Activated naive CD8-positive, alpha-beta T cell treated with anti-CD3 and anti-CD28 coated beads, Interleukin-2, amount 50 U/mL, for 24 hours (primary cell): ENCODE measurements at regions not wholly inside any gene's neighbourhood (a gene's known extent, or its start where the extent isn't known, plus 50 kb on each side); places are given as distances from the start of the nearest gene placed in this dataset.
"Not testable (repeated sequence)": the region's sequence is repeated elsewhere in the genome, so short reads cannot be mapped to it uniquely, and the experiment has no call there.

Source experiments
- ATAC-seq: fragments of 150-1000 bp; cut with Tn5 transposase; one replicate; pipeline ENCODE4 v1.10.0; 2021
- DNase-seq: peaks from one replicate; pipeline ENCODE4 v3.0.0; 2021
- H3K27ac Mint-ChIP-seq: one replicate; pipeline ENCODE4 v1.8.0; 2021; ENCODE audit warnings: mild to moderate bottlenecking, mixed read lengths
- H3K27me3 Mint-ChIP-seq: one replicate; pipeline ENCODE4 v1.8.0; 2021; ENCODE audit warnings: mixed read lengths
- H3K36me3 Mint-ChIP-seq: one replicate; pipeline ENCODE4 v1.8.0; 2021; ENCODE audit warnings: low read depth, mixed read lengths
- H3K4me1 Mint-ChIP-seq: one replicate; pipeline ENCODE4 v1.8.0; 2021; ENCODE audit warnings: mixed read lengths
- H3K4me3 Mint-ChIP-seq: one replicate; pipeline ENCODE4 v1.8.0; 2021; ENCODE audit warnings: mild to moderate bottlenecking, moderate library complexity, mixed read lengths
- H3K9me3 Mint-ChIP-seq: one replicate; pipeline ENCODE4 v1.8.0; 2021; ENCODE audit warnings: mixed read lengths

DNA sequence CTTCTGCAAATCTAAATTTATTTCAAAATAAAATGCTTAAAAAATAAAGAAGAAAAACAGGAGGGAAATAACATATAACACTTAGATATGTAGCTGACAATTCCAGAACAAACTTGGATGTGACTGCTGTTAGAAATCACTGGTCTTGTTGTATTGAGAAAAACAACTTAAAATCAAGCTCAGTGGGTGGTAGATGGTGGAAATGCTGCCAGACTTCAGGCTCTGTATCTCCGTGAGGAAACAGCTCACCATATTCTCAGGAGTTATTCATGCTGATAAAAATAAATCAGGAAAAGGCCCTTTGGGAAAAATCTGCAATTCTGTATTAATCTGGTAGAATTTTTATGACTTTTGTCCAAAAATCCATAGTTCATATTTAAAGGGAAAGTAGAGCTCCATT lies 477.6 kb downstream of the RAP2B start:
- ATAC-seq (no peak), DNase-seq (no peak)
- no peak overlapping the region for H3K4me3 Mint-ChIP-seq
- peaks cover 2% of the 10 kb centered on the region for H3K36me3 Mint-ChIP-seq
- no peaks in the 10 kb centered on the region for H3K27me3 Mint-ChIP-seq
- H3K4me1 Mint-ChIP-seq: peaks cover 31% of the 10 kb centered on the region
- peaks cover 7% of the 10 kb centered on the region for H3K9me3 Mint-ChIP-seq
- H3K27ac Mint-ChIP-seq: no peak overlapping the region

DNA sequence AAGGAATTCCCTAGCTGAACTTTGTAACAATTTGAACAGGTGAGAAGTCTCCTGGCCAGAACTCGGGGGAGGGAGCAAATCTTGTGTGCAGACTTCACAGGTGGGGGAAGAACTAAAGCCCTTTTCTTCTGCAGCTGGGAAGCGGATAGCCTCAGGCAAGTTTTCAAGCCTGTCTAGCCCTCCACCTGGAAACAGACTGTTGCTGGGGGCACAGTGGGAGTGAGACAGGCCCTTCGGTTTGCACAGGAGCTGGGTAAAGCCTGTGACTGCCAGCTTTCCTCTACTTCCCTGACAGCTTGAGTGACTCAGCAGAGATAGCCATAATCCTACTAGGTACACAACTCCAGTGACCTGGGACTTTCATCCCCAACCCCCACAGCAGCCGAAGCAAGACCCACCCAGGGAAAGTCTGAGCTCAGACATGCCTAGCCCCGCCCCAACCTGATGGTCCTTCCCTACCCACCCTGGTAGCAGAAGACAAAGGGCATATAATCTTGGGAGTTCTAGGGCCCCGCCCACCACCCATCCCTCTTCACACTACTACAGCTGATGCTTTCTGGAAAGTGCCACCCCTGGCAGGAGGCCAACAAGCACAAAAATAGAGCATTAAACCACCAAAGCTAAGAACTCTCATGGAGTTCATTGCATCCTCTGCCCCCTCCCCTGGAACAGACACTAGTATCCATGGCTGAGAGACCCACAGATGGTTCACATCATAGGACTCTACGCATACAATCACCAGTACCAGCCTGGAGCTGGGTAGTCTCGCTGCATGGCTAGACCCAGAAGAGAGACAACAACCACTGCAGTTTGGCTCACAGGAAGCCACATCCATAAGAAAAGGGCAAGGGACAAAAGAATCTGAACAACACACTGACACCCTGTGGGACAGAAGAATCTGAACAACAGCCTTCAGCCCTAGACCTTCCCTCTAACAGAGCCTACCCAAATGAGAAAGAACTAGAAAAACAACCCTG lies 479.0 kb downstream of the RAP2B start:
- DNase-seq (no peak), ATAC-seq (no peak)
- no peaks in the 10 kb centered on the region for H3K27me3 Mint-ChIP-seq
- peaks cover 2% of the 10 kb centered on the region for H3K36me3 Mint-ChIP-seq
- no peak overlapping the region for H3K27ac Mint-ChIP-seq
- peaks cover 31% of the 10 kb centered on the region for H3K4me1 Mint-ChIP-seq
- H3K9me3 Mint-ChIP-seq: peaks cover 7% of the 10 kb centered on the region
- no peak overlapping the region for H3K4me3 Mint-ChIP-seq

DNA sequence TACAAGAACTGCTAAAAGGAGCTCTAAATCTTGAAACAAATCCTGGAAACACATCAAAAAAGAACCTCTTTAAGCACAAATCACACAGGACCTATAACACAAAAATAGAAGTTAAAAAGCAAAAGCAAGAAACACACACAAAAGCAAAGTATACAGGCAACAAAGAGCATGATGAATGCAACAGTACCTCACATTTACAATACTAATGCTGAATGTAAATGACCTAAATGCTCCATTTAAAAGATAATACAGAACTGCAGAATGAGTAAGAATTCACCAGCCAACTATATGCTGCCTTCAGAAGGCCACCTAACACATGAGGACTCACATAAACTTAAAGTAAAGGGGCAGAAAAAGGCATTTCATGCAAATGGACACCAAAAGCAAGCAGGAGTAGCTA lies 478.6 kb upstream of the ARHGEF26 start:
- H3K9me3 Mint-ChIP-seq, H3K36me3 Mint-ChIP-seq, DNase-seq, H3K4me3 Mint-ChIP-seq, ATAC-seq, H3K27ac Mint-ChIP-seq, H3K27me3 Mint-ChIP-seq: not testable (repeated sequence)
- peaks cover 31% of the 10 kb centered on the region for H3K4me1 Mint-ChIP-seq

DNA sequence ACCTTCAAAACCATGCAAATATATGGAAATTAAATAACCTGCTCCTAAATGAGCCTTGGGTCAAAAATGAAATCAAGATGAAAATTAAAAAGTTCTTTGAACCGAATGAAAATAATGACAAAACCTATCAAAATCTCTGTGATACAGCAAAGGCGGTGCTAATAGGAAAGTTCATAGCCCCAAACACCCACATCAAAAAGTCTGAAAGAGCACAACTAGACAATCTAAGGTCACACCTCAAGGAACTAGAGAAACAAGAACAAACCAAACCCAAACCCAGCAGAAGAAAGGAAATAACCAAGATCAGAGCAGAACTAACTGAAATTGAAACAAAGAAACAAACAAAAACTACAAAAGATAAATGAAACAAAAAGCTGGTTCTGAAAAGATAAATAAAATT lies 477.7 kb upstream of the ARHGEF26 start:
- ATAC-seq, DNase-seq, H3K9me3 Mint-ChIP-seq, H3K36me3 Mint-ChIP-seq, H3K4me3 Mint-ChIP-seq, H3K27me3 Mint-ChIP-seq: not testable (repeated sequence)
- H3K4me1 Mint-ChIP-seq: peaks cover 31% of the 10 kb centered on the region
- peak overlapping the region; percentile 13 for H3K27ac Mint-ChIP-seq

DNA sequence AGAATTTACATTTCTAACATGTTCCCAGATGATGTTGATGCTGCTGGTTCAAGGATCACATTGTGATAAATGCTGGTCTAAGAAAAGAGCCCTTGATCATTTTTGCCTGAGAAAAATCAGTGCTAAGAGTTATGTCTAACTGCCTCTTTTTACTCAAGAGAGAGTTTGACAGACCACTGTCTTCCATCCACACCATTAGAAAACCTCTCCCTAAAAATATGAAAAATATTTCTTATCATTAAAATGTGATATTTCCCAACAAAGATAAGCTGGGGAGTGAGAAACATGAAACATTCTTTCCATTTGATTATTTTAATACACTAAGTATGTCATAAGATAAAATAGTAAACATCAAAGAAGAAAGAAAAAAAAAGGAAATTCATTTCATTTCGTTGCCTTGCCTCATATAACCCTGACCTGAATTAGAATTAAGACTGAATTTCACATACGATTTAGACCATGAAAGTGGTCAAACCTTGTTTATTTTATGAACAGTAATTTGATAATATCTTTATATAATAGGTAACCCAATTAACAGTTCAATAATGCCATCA lies 471.8 kb upstream of the ARHGEF26 start:
- Mint-ChIP-seq H3K27ac (no peak overlapping the region), H3K4me3 (no peak overlapping the region), H3K9me3 (no peaks in the 10 kb centered on the region), H3K36me3 (no peaks in the 10 kb centered on the region), H3K4me1 (no peaks in the 10 kb centered on the region), H3K27me3 (peaks cover 3% of the 10 kb centered on the region)
- no peak for ATAC-seq
- DNase-seq: no peak

DNA sequence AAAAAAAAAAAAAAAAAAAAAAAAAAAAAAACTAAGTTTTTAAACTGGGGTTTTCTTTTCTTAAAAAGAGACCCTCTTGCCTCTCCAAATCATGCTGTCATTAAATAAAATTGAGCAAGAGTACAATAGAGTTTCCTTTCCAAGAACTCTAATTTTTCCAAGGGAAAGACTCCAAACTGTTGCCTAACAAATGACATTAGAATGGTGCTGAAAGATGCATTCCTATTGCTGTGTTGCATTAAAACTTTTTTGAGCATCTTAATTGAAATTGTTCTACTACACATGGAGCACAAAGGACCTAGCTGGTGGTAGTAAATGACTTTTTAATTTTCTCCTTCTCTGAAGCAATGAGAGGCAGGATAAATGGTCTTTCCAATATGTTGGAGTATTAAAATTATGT lies 469.1 kb upstream of the ARHGEF26 start:
- Mint-ChIP-seq H3K27ac (no peak overlapping the region), H3K9me3 (peaks cover 7% of the 10 kb centered on the region), H3K36me3 (no peaks in the 10 kb centered on the region), H3K4me1 (no peaks in the 10 kb centered on the region), H3K4me3 (no peak overlapping the region), H3K27me3 (peaks cover 3% of the 10 kb centered on the region)
- no peak for DNase-seq
- ATAC-seq: no peak

DNA sequence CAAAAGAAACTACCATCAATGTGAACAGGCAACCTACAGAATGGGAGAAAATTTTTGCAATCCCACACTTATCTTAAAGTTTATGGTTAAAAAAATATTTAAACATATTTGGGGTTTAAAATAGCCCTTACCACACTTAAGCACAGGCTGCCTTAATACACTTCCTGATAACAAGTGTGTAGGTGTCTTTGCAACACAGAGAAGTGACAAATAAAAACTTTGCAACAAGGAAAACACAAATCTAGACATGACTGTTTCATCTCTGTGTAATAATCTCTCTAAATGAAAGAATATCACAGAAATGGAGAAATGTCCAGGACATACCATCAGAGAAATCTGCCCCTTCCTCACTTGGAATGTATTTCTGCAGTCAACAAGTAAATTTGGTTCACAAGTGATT lies 464.1 kb upstream of the ARHGEF26 start:
- Mint-ChIP-seq H3K27ac (no peak overlapping the region), H3K27me3 (no peaks in the 10 kb centered on the region), H3K36me3 (no peaks in the 10 kb centered on the region), H3K4me1 (no peaks in the 10 kb centered on the region), H3K9me3 (peaks cover 13% of the 10 kb centered on the region), H3K4me3 (no peak overlapping the region)
- no peak for ATAC-seq
- DNase-seq: no peak

DNA sequence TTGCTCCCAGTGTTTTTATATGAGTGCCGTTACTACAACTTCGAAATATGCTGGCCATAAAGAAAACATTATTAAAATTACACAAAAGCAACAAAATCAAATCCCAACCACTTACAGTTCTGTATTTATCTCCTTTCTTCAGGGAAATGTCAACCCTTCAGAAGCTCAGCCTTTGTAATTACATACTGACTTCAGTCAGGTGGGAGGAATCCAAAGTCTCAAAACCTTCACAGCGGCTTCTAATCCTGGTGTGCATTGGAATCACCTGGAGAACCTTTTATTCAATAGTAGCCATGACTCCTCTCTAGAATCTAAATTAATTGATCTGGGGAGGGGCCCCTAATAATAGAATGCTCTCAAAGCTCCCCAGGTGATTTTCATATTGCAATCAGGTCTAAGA lies 463.7 kb upstream of the ARHGEF26 start:
- DNase-seq: no peak
- Mint-ChIP-seq H3K27me3 (no peaks in the 10 kb centered on the region), H3K4me3 (no peak overlapping the region), H3K4me1 (no peaks in the 10 kb centered on the region), H3K9me3 (peaks cover 13% of the 10 kb centered on the region), H3K27ac (no peak overlapping the region), H3K36me3 (no peaks in the 10 kb centered on the region)
- ATAC-seq: no peak

DNA sequence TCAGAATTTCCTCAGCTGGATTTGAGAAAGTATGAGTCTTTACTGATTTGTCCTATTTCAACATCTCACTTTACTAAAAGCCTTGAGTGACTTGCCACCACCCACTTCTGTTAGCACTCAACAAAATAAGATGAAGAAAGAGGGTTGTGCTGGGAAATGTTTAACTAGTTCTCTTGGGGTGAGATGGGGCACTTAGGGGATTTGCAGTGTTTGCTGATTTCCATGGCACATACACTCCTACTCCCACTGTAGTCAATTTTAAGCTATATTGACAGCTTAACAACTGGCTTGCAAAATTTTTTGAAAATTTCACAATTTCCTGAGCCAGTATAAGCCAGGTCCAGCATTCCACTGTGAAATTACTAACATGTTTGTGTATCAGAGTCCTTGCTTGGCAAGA lies 463.1 kb upstream of the ARHGEF26 start:
- Mint-ChIP-seq H3K27ac (no peak overlapping the region), H3K27me3 (no peaks in the 10 kb centered on the region), H3K4me1 (no peaks in the 10 kb centered on the region), H3K36me3 (no peaks in the 10 kb centered on the region), H3K9me3 (peaks cover 13% of the 10 kb centered on the region), H3K4me3 (no peak overlapping the region)
- DNase-seq (no peak), ATAC-seq (no peak)

DNA sequence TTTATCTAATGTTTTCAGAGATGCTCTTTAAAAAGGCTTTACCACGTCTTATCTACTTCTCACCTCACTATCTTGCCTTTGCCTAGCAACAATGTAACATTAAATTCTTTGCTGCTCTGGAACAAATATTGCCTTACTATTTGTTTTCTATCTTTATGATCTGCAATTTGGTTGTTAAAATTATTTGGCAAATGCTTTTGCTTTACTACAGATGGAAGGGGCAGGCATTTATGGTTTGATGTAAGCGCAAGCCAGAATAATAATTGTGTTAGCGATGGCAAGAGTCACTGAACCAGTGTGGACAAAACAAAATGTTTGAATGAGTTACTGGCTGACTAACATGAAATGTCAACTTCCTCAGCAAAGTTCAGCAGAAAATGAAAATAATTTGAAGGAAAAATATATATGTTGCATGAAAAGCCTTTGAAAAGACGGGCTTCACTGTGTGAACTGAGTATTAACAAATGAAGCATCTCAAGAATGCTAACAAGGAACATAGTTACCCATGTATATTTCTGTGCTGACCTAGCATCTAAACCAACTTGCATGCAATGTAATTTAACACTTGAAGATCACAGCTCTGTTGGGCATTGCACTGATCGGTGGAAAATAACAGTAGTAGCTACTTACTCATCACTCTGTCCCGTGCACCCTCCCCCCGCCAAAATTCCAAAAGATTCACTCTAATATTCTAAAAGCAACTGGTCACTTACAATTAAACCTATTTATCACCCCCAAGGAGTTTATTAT lies 454.0 kb upstream of the ARHGEF26 start:
- H3K27me3 Mint-ChIP-seq: peaks cover 3% of the 10 kb centered on the region
- H3K36me3 Mint-ChIP-seq: no peaks in the 10 kb centered on the region
- no peak overlapping the region for H3K27ac Mint-ChIP-seq
- no peaks in the 10 kb centered on the region for H3K9me3 Mint-ChIP-seq
- no peak for DNase-seq
- no peaks in the 10 kb centered on the region for H3K4me1 Mint-ChIP-seq
- H3K4me3 Mint-ChIP-seq: no peak overlapping the region
- ATAC-seq: no peak

DNA sequence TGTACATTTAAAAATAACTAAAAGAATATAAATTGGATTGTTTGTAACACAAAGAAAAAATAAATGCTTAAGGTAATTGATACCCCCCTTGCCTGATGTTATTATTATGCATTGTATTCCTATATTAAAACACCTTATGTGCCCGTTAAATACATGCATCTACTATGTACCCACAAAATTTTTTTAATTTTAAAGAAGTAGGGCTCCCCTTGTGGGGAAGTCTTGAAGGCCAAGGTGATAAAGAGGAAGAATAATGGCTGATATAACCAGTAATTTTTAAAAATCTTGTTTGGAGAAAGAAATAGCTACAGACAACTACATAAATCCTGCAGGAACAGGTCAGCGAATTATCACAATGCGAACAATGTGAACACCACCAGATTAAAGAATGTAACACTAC lies 451.7 kb upstream of the ARHGEF26 start:
- Mint-ChIP-seq H3K36me3 (no peaks in the 10 kb centered on the region), H3K9me3 (no peaks in the 10 kb centered on the region), H3K4me1 (no peaks in the 10 kb centered on the region), H3K27me3 (peaks cover 3% of the 10 kb centered on the region), H3K27ac (no peak overlapping the region), H3K4me3 (no peak overlapping the region)
- ATAC-seq (no peak), DNase-seq (no peak)

DNA sequence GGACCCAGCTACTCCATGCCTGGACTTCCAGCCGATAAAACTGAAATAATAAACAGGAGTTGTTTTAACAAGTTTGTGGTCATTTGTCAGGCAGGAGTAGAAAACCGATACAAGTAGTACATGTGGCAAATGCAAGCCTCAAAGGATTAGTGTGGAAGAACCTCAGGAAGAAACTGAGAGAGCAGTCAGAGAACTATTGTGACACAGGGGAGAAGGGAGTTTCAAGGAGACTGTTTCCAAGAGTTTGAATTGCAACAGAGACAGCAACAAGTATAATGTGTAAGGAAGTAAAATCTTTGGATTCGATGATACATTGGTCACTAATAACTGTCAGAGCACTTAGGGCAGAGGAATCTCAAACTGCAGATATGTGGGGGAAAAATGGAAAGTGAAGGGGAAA lies 450.6 kb upstream of the ARHGEF26 start:
- ATAC-seq (no peak), DNase-seq (no peak)
- Mint-ChIP-seq H3K27ac (no peak overlapping the region), H3K4me1 (no peaks in the 10 kb centered on the region), H3K9me3 (no peaks in the 10 kb centered on the region), H3K36me3 (no peaks in the 10 kb centered on the region), H3K27me3 (peaks cover 3% of the 10 kb centered on the region), H3K4me3 (no peak overlapping the region)

DNA sequence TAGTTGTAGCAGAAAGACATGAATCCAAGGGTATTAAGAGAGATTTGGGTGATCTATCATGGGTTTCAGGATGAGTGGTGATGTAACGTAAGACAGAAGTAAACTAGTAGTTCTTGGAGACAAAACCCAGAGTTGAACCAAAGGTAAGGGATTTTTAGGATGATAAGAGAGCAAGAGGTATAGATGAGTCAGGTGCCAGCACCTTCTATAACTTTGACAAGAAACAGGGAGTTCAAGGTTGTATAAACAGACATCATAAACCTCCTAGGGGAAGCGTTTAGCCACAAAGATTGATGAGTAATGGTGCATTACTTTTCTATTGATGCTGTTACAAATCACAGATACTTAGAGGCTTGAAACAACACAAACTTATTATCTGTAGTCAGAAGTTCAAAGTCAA lies 447.3 kb upstream of the ARHGEF26 start:
- Mint-ChIP-seq H3K9me3 (peaks cover 7% of the 10 kb centered on the region), H3K27ac (no peak overlapping the region), H3K27me3 (peaks cover 3% of the 10 kb centered on the region), H3K4me3 (no peak overlapping the region), H3K4me1 (no peaks in the 10 kb centered on the region), H3K36me3 (no peaks in the 10 kb centered on the region)
- ATAC-seq (peak; percentile 57), DNase-seq (no peak)

DNA sequence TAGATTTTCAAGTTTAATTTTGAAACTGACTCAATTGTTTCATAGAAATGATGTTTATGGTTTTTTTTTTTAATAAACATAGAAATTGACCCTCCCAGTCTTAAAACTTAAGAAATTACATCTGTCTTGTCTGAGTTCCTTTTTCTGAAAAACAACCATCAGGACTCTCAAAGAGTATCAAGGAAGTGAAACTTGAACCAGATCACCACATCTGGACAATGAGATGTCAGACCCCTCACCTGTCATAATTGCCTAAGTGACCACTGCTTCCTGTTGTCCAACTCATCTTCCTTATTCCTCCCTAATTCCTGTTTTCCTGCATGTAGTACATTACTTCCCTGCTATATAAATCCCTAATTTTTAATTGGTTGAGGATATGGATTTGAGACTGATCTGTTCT lies 441.5 kb upstream of the ARHGEF26 start:
- DNase-seq (no peak), ATAC-seq (no peak)
- Mint-ChIP-seq H3K9me3 (peaks cover 17% of the 10 kb centered on the region), H3K27ac (no peak overlapping the region), H3K27me3 (no peaks in the 10 kb centered on the region), H3K4me3 (no peak overlapping the region), H3K36me3 (no peaks in the 10 kb centered on the region), H3K4me1 (peaks cover 13% of the 10 kb centered on the region)

DNA sequence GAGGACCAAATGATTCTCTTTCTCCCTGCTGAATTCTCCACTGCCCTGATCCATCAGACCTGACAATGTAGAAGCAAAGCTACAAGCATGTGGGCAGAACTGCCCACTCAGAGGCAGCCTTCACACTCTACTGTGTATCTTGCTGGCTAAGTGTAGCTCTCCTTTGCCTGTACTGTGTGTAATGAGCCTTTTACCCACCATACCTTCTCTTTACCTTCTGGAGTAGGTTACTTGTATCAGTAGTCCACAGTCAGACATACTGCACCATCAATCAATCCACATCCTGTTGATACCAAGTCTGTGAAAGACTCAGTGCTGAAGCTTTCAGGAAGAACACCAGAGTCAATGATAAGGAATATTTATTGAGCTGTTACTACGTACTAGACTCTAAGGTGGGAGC lies 440.7 kb upstream of the ARHGEF26 start:
- Mint-ChIP-seq H3K27me3 (no peaks in the 10 kb centered on the region), H3K36me3 (no peaks in the 10 kb centered on the region), H3K9me3 (peaks cover 17% of the 10 kb centered on the region), H3K4me1 (peaks cover 13% of the 10 kb centered on the region), H3K4me3 (no peak overlapping the region), H3K27ac (no peak overlapping the region)
- no peak for ATAC-seq
- no peak for DNase-seq
